ENCODE measurements at regions not wholly inside any gene's neighbourhood (a gene's known extent, or its start where the extent isn't known, plus 50 kb on each side); places are given as distances from the start of the nearest gene placed in this dataset.
"Not testable (repeated sequence)": the region's sequence is repeated elsewhere in the genome, so short reads cannot be mapped to it uniquely, and the experiment has no call there.

DNA sequence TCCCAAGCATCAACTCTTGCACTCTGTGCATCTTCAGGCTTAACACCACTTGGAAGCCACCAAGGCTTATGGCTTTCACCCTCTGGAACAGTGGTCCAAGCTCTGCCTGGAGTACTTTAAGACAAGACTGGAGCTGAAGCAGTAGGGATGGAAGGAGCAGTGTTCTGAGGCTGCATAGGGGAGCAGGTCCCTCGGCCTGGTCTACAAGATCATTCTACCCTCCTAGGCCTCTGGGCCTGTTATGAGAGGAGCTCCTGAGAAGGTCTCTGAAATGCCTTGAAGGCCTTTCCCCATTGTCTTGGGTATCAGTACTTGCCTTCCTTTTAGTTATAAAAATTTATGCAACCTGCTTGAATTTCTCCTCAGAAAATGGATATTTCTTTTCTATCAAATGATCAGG is 286.7 kb downstream of the CPXCR1 start:
- H3K9me3 ChIP-seq = no peaks in the 10 kb centered on the region
- no peak for DNase-seq
- TF ChIP-seq, protein P1, sequence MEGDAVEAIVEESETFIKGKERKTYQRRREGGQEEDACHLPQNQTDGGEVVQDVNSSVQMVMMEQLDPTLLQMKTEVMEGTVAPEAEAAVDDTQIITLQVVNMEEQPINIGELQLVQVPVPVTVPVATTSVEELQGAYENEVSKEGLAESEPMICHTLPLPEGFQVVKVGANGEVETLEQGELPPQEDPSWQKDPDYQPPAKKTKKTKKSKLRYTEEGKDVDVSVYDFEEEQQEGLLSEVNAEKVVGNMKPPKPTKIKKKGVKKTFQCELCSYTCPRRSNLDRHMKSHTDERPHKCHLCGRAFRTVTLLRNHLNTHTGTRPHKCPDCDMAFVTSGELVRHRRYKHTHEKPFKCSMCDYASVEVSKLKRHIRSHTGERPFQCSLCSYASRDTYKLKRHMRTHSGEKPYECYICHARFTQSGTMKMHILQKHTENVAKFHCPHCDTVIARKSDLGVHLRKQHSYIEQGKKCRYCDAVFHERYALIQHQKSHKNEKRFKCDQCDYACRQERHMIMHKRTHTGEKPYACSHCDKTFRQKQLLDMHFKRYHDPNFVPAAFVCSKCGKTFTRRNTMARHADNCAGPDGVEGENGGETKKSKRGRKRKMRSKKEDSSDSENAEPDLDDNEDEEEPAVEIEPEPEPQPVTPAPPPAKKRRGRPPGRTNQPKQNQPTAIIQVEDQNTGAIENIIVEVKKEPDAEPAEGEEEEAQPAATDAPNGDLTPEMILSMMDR (IDR thresholded peaks at IDR 0.05) = no peak
- no peaks in the 10 kb centered on the region for H3K36me3 ChIP-seq (ENCODE audit: low read depth)
- intact Hi-C loops (cut with DNase I, micrococcal nuclease) = no loop called here
- ATAC-seq = no peak
- H3K4me1 ChIP-seq (ENCODE audit: low read depth) = no peaks in the 10 kb centered on the region
- no peak overlapping the region for H3K4me3 ChIP-seq

GRCh38 chrX:89034679-89035078 is 287.7 kb downstream of the CPXCR1 start:
- no peak for ATAC-seq
- no peak for DNase-seq
- Histone ChIP-seq H3K4me3 (no peak overlapping the region), H3K36me3 (ENCODE audit: low read depth) (no peaks in the 10 kb centered on the region), H3K4me1 (ENCODE audit: low read depth) (no peaks in the 10 kb centered on the region), H3K9me3 (no peaks in the 10 kb centered on the region)
- TF ChIP-seq, protein P1 (IDR thresholded peaks at IDR 0.05) = no peak
- intact Hi-C loops (cut with DNase I, micrococcal nuclease) = no loop called here

DNA sequence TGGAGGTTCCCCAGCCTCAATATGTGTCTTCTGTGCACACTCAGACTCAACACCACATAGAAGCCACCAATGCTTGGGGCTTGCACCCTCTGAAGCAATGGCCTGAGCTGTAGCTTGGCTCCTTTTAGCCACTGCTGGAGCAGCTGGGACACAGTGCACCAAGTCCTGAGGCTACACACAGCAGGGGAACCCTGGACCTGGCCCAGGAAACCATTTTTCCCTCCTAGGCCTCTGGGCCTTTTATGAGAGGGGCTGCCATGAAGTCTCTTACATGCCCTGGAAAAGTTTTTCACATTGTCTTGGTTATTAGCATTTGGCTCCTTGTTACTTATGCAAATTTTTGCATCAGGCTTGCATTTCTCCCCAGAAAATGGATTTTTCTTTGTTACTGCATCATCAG is 306.2 kb downstream of the CPXCR1 start:
- no peak for DNase-seq
- Histone ChIP-seq H3K4me1 (ENCODE audit: low read depth) (no peaks in the 10 kb centered on the region), H3K36me3 (ENCODE audit: low read depth) (no peaks in the 10 kb centered on the region), H3K9me3 (no peaks in the 10 kb centered on the region), H3K4me3 (no peak overlapping the region)
- intact Hi-C loops (cut with DNase I, micrococcal nuclease) = no loop called here
- TF ChIP-seq, protein P1 (IDR thresholded peaks at IDR 0.05) = no peak
- no peak for ATAC-seq

DNA sequence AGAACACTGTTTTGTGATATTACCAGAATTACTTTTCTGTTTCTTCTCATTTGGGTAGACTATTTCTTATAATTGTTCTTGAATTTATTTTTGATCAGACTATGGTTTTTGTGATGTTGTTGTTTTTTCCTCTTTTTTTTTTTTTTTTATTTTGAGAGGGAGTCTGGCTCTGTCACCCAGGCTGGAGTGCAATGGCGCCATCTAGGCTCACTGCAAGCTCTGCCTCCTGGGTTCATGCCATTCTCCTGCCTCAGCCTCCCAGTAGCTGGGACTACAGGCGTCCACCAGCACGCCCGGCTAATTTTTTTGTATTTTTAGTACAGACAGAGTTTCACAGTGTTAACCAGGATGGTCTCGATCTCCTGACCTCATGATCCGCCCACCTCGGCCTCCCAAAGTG is 352.6 kb downstream of the CPXCR1 start:
- H3K36me3 ChIP-seq (ENCODE audit: low read depth); ATAC-seq; DNase-seq; H3K9me3 ChIP-seq; H3K4me3 ChIP-seq; H3K4me1 ChIP-seq (ENCODE audit: low read depth); intact Hi-C loops (cut with DNase I, micrococcal nuclease): not testable (repeated sequence)

GRCh38 chrX:89124985-89125384 is 378.0 kb downstream of the CPXCR1 start:
- no peaks in the 10 kb centered on the region for H3K36me3 ChIP-seq (ENCODE audit: low read depth)

More at GRCh38 chrX:89124985-89125384, 378.0 kb downstream of the CPXCR1 start:
- Histone ChIP-seq H3K4me1 (ENCODE audit: low read depth) (no peaks in the 10 kb centered on the region), H3K9me3 (peaks cover 10% of the 10 kb centered on the region), H3K4me3 (no peak overlapping the region)
- DNase-seq = no peak
- TF ChIP-seq, protein P1 (IDR thresholded peaks at IDR 0.05) = no peak
- no peak for ATAC-seq
- intact Hi-C loops (cut with DNase I, micrococcal nuclease) = no loop called here

All from mucosa of descending colon (tissue), 3 donors.